KMS-11 (cell line): ENCODE measurements at regions not wholly inside any gene's neighbourhood (a gene's known extent, or its start where the extent isn't known, plus 50 kb on each side); places are given as distances from the start of the nearest gene placed in this dataset.
A peak's percentile ranks its signal among the peaks of the same experiment; 100 is the strongest.

Experiments used
- H2AFZ ChIP-seq: fragments of 200-600 bp; sonication (generic); 2 replicates; pipeline ENCODE4 v1.6.1; 2016; ENCODE audit warnings: antibody characterized with exemption, mixed run types, low read depth
- H3K27ac ChIP-seq: fragments of 200-600 bp; sonication (generic); 2 replicates; pipeline ENCODE4 v1.6.1; 2016; ENCODE audit warnings: mild to moderate bottlenecking, mixed run types
- H3K27me3 ChIP-seq: fragments of 200-600 bp; sonication (generic); 2 replicates; pipeline ENCODE4 v1.6.1; 2017; ENCODE audit warnings: mild to moderate bottlenecking, low read depth, mixed run types, moderate library complexity; ENCODE audit not compliant: insufficient read depth
- H3K36me3 ChIP-seq: fragments of 200-600 bp; sonication (generic); 2 replicates; pipeline ENCODE4 v1.6.1; 2017; ENCODE audit warnings: mild to moderate bottlenecking, mixed run types; ENCODE audit not compliant: insufficient read depth
- H3K4me1 ChIP-seq: fragments of 200-600 bp; sonication (generic); 2 replicates; pipeline ENCODE4 v1.6.1; 2016; ENCODE audit warnings: mild to moderate bottlenecking, low read depth, mixed run types; ENCODE audit not compliant: poor library complexity, severe bottlenecking
- H3K4me2 ChIP-seq: fragments of 200-600 bp; sonication (generic); 2 replicates; pipeline ENCODE4 v1.7.0; 2016; ENCODE audit warnings: mild to moderate bottlenecking, mixed run types
- H3K4me3 ChIP-seq: fragments of 200-600 bp; sonication (generic); IDR thresholded peaks from 2 replicates; pipeline ENCODE4 v1.6.1; 2017; ENCODE audit warnings: low read depth, low read length, mixed read lengths; ENCODE audit not compliant: insufficient read depth
- H3K79me2 ChIP-seq: fragments of 200-600 bp; sonication (generic); 2 replicates; pipeline ENCODE4 v1.6.1; 2016; ENCODE audit warnings: low read depth, mixed run types; ENCODE audit not compliant: insufficient read depth
- H3K9ac ChIP-seq: fragments of 200-600 bp; sonication (generic); 2 replicates; pipeline ENCODE4 v1.6.1; 2016; ENCODE audit warnings: mild to moderate bottlenecking, mixed run types
- H4K20me1 ChIP-seq: fragments of 200-600 bp; sonication (generic); 2 replicates; pipeline ENCODE4 v1.6.1; 2016; ENCODE audit warnings: mild to moderate bottlenecking, mixed run types; ENCODE audit not compliant: insufficient read depth
- TF ChIP-seq, protein P1 (sequence below): fragments of 200-600 bp; sonication (generic); conservative IDR thresholded peaks from 2 replicates; pipeline ENCODE4 v1.6.1; 2017; ENCODE audit warnings: low read depth, mild to moderate bottlenecking, antibody characterized with exemption, low read length, moderate library complexity, mixed read lengths

DNA sequence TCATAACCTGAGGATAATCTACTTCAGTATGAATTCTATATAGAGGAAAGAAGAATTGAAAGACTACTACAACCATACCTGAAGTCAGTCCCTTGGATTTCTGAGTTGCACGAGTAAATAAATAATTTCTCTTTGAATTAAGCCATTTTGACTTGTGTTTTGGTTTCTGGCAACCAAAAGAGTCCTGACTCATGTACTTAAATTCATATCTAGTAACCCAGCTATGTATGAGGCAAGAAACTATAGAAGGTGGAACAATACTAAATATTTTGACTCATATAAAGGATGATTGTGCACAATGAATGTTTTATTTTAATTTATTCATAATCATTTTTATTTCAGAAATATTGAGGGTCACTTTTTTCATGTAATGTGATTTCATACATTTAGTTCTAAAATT is 276.8 kb downstream of the MEF2C start:
- Histone ChIP-seq H3K27ac (no peak overlapping the region), H4K20me1 (no peaks in the 10 kb centered on the region), H3K36me3 (no peaks in the 10 kb centered on the region), H3K4me3 (no peak overlapping the region), H2AFZ (no peak overlapping the region), H3K79me2 (no peaks in the 10 kb centered on the region), H3K4me2 (no peak overlapping the region), H3K4me1 (no peaks in the 10 kb centered on the region), H3K27me3 (no peaks in the 10 kb centered on the region), H3K9ac (no peak overlapping the region)
- TF ChIP-seq, protein P1, sequence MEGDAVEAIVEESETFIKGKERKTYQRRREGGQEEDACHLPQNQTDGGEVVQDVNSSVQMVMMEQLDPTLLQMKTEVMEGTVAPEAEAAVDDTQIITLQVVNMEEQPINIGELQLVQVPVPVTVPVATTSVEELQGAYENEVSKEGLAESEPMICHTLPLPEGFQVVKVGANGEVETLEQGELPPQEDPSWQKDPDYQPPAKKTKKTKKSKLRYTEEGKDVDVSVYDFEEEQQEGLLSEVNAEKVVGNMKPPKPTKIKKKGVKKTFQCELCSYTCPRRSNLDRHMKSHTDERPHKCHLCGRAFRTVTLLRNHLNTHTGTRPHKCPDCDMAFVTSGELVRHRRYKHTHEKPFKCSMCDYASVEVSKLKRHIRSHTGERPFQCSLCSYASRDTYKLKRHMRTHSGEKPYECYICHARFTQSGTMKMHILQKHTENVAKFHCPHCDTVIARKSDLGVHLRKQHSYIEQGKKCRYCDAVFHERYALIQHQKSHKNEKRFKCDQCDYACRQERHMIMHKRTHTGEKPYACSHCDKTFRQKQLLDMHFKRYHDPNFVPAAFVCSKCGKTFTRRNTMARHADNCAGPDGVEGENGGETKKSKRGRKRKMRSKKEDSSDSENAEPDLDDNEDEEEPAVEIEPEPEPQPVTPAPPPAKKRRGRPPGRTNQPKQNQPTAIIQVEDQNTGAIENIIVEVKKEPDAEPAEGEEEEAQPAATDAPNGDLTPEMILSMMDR: no peak

DNA sequence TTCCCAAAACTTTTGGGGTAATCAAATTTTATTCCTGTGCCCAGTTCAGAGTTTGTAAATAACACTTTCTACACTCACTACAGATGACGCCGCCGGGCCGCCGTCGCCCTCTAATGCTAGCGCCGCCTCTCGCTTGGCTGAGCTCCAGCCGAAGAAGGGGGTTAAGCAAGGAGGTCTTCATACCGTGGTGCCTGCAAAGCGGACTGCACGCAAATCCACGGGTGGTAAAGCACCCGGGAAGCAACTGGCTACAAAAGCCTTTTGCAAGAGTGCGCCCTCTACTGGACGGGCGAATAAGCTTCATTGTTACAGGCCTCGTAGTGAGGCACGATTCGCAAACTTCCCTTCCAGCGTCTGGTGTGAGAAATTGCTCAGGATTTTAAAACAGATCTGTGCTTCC is 280.4 kb downstream of the MEF2C start:
- Histone ChIP-seq H4K20me1 (no peaks in the 10 kb centered on the region), H3K27me3 (no peaks in the 10 kb centered on the region), H3K79me2 (no peaks in the 10 kb centered on the region), H3K36me3 (no peaks in the 10 kb centered on the region), H3K4me1 (no peaks in the 10 kb centered on the region), H3K9ac (no peak overlapping the region), H3K4me2 (no peak overlapping the region), H3K27ac (no peak overlapping the region), H2AFZ (no peak overlapping the region), H3K4me3 (no peak overlapping the region)
- TF ChIP-seq, protein P1: peak; percentile 76

DNA sequence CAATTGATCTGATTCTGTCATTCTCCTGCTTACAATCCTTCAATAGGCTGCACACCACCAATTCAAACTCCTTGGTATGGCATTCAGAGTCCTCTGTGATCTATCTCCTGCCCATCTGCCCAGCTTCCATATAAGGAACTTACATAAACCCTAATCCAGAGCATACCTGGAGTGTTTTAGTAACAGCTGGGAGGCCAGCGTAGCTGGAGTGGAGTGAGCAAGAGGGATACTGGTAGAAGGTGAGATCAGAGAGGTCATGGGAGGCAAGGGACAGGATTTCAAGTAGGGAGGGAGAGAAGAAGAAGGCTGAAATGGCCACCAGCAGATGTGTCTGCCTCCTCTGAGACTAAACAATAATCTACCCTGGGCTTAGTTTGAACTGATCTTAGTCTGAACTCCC is 288.5 kb downstream of the MEF2C start:
- no peaks in the 10 kb centered on the region for H3K79me2 ChIP-seq
- no peak overlapping the region for H3K4me3 ChIP-seq
- H3K4me1 ChIP-seq: no peaks in the 10 kb centered on the region
- H3K36me3 ChIP-seq: no peaks in the 10 kb centered on the region
- TF ChIP-seq, protein P1: no peak
- no peak overlapping the region for H3K4me2 ChIP-seq
- no peak overlapping the region for H3K27ac ChIP-seq
- H3K27me3 ChIP-seq: no peaks in the 10 kb centered on the region
- H3K9ac ChIP-seq: no peak overlapping the region
- no peak overlapping the region for H2AFZ ChIP-seq
- no peaks in the 10 kb centered on the region for H4K20me1 ChIP-seq

DNA sequence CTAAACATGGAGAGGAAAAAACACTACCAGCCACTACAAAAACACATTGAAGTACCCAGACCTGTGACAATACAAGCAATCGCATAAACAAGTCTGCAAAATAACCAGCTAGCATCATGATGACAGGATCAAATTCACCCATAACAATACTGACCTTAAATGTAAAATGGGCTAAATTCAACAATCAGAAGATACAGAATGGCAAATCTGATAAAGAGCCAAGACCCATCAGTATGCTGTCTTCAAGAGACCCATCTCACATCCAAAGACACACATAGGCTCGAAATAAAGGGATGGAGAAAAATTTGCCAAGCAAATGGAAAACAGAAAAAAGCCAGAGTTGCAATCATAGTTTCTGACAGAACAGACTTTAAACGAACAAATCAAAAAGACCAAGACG is 294.4 kb downstream of the MEF2C start:
- no peak overlapping the region for H2AFZ ChIP-seq
- no peak overlapping the region for H3K27ac ChIP-seq
- no peak overlapping the region for H3K4me2 ChIP-seq
- H3K79me2 ChIP-seq: no peaks in the 10 kb centered on the region
- no peak overlapping the region for H3K4me3 ChIP-seq
- no peaks in the 10 kb centered on the region for H4K20me1 ChIP-seq
- H3K36me3 ChIP-seq: no peaks in the 10 kb centered on the region
- H3K27me3 ChIP-seq: no peaks in the 10 kb centered on the region
- H3K4me1 ChIP-seq: no peaks in the 10 kb centered on the region
- no peak overlapping the region for H3K9ac ChIP-seq
- TF ChIP-seq, protein P1: no peak

DNA sequence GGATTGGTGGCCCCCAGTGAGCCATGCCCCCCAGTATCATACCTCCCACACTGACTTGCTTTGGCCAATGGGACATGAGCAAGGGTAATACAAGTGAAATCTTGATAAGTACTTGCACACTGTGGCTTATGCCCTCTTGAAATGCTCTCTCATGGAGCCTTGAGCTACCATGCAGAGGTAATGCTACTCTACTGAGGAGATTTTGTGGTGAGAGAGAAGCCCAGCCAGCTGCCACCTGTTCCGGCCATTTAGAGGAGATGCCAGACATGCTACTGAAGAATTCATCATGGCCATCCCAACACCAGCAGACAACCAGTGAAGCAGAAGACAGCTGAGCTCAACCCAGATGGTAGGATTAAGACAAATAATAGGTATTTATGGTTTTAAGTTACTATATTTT is 299.5 kb downstream of the MEF2C start:
- H3K9ac ChIP-seq: no peak overlapping the region
- H3K4me3 ChIP-seq: no peak overlapping the region
- H3K27me3 ChIP-seq: no peaks in the 10 kb centered on the region
- no peaks in the 10 kb centered on the region for H3K4me1 ChIP-seq
- no peaks in the 10 kb centered on the region for H4K20me1 ChIP-seq
- H3K4me2 ChIP-seq: no peak overlapping the region
- no peaks in the 10 kb centered on the region for H3K79me2 ChIP-seq
- no peak overlapping the region for H2AFZ ChIP-seq
- no peaks in the 10 kb centered on the region for H3K36me3 ChIP-seq
- TF ChIP-seq, protein P1: no peak
- H3K27ac ChIP-seq: no peak overlapping the region
